OCI-LY1 (cell line): ENCODE measurements at regions not wholly inside any gene's neighbourhood (a gene's known extent, or its start where the extent isn't known, plus 50 kb on each side); places are given as distances from the start of the nearest gene placed in this dataset.

Experiments
- H2AFZ ChIP-seq: fragments of 200-600 bp; sonication (generic), shearing (Covaris generic); 2 replicates; pipeline ENCODE4 v1.6.0; 2014; ENCODE audit warnings: antibody characterized with exemption, mild to moderate bottlenecking, low read length
- H3F3A ChIP-seq: fragments of 200-600 bp; sonication (generic), shearing (Covaris generic); 2 replicates; pipeline ENCODE4 v1.6.0; 2014; ENCODE audit warnings: mild to moderate bottlenecking, antibody characterized with exemption, low read length, moderate library complexity; ENCODE audit not compliant: insufficient read depth
- H3K27ac ChIP-seq: fragments of 200-600 bp; sonication (generic); 2 replicates; pipeline ENCODE4 v1.5.1; 2014; ENCODE audit warnings: low read length, mixed run types, mild to moderate bottlenecking, low read depth; ENCODE audit not compliant: poor library complexity, severe bottlenecking
- H3K27me3 ChIP-seq: fragments of 200-600 bp; sonication (generic); 2 replicates; pipeline ENCODE4 v1.6.0; 2014; ENCODE audit warnings: antibody characterized with exemption, mild to moderate bottlenecking, low read length, moderate library complexity; ENCODE audit not compliant: insufficient read depth
- H3K36me3 ChIP-seq: fragments of 200-600 bp; sonication (generic); 2 replicates; pipeline ENCODE4 v1.6.1; 2014; ENCODE audit warnings: mild to moderate bottlenecking, antibody characterized with exemption, low read length, moderate library complexity, mixed read lengths; ENCODE audit not compliant: insufficient read depth
- H3K4me1 ChIP-seq: fragments of 200-600 bp; sonication (generic); 2 replicates; pipeline ENCODE4 v1.5.1; 2014; ENCODE audit warnings: mild to moderate bottlenecking, low read length, moderate library complexity; ENCODE audit not compliant: insufficient read depth, severe bottlenecking
- H3K4me2 ChIP-seq: fragments of 200-600 bp; sonication (generic), shearing (Covaris generic); 2 replicates; pipeline ENCODE4 v1.6.1; 2014; ENCODE audit warnings: low read length
- H3K4me3 ChIP-seq: fragments of 200-600 bp; sonication (generic); 2 replicates; pipeline ENCODE4 v1.5.1; 2014; ENCODE audit warnings: low read length, low read depth, mild to moderate bottlenecking, mixed read lengths; ENCODE audit not compliant: poor library complexity, severe bottlenecking
- H3K79me2 ChIP-seq: fragments of 200-600 bp; shearing (Covaris generic); 2 replicates; pipeline ENCODE4 v1.6.1; 2016; ENCODE audit warnings: mixed run types, low read length, mixed read lengths; ENCODE audit not compliant: insufficient read depth
- H3K9ac ChIP-seq: fragments of 200-600 bp; sonication (generic), shearing (Covaris generic); 2 replicates; pipeline ENCODE4 v1.6.1; 2014; ENCODE audit warnings: mild to moderate bottlenecking, low read length, mixed read lengths
- H3K9me2 ChIP-seq: fragments of 200-600 bp; sonication (generic), shearing (Covaris generic); 2 replicates; pipeline ENCODE4 v1.6.1; 2014; ENCODE audit warnings: low read depth, mild to moderate bottlenecking, low read length, mixed read lengths
- H3K9me3 ChIP-seq: fragments of 200-600 bp; shearing (Covaris generic); 2 replicates; pipeline ENCODE4 v1.6.1; 2014; ENCODE audit warnings: low read length, mixed read lengths
- H4K20me1 ChIP-seq: fragments of 200-600 bp; sonication (generic), shearing (Covaris generic); 2 replicates; pipeline ENCODE4 v1.6.0; 2016; ENCODE audit warnings: mild to moderate bottlenecking, low read length; ENCODE audit not compliant: insufficient read depth
- CTCF ChIP-seq: fragments of 200-600 bp; sonication (generic), shearing (Covaris generic); IDR thresholded peaks from 2 replicates; pipeline ENCODE4 v1.5.1; 2017; ENCODE audit warnings: mild to moderate bottlenecking, antibody characterized with exemption, low read length, moderate library complexity, mixed read lengths
- EZH2 ChIP-seq: fragments of 200-600 bp; sonication (generic), shearing (Covaris generic); IDR thresholded peaks from 2 replicates; pipeline ENCODE4 v1.8.0; 2017; ENCODE audit warnings: borderline replicate concordance, mixed run types, mild to moderate bottlenecking, antibody characterized with exemption, low read length, moderate library complexity, mixed read lengths

GRCh38 chr4:166577639-166578038 lies 656.7 kb downstream of the SPOCK3 start:
- Histone ChIP-seq H3K4me1 (no peaks in the 10 kb centered on the region), H3K79me2 (no peaks in the 10 kb centered on the region), H3K4me2 (no peak overlapping the region), H3K36me3 (no peaks in the 10 kb centered on the region), H3K4me3 (no peak overlapping the region), H3K27ac (no peak overlapping the region), H3K9ac (no peak overlapping the region), H4K20me1 (no peaks in the 10 kb centered on the region), H2AFZ (no peak overlapping the region), H3F3A (no peaks in the 10 kb centered on the region), H3K9me2 (no peaks in the 10 kb centered on the region), H3K27me3 (no peaks in the 10 kb centered on the region), H3K9me3 (no peaks in the 10 kb centered on the region)
- no peak for TF ChIP-seq EZH2
- TF ChIP-seq CTCF: no peak

GRCh38 chr4:166585491-166585890 lies 648.8 kb downstream of the SPOCK3 start:
- Histone ChIP-seq H2AFZ (no peak overlapping the region), H3K36me3 (no peaks in the 10 kb centered on the region), H3K27me3 (no peaks in the 10 kb centered on the region), H3F3A (no peaks in the 10 kb centered on the region), H3K4me3 (no peak overlapping the region), H3K27ac (no peak overlapping the region), H4K20me1 (no peaks in the 10 kb centered on the region), H3K9me2 (no peaks in the 10 kb centered on the region), H3K79me2 (no peaks in the 10 kb centered on the region), H3K9ac (no peak overlapping the region), H3K9me3 (no peaks in the 10 kb centered on the region), H3K4me2 (no peak overlapping the region), H3K4me1 (peaks cover 11% of the 10 kb centered on the region)
- TF ChIP-seq EZH2 (no peak), CTCF (no peak)

GRCh38 chr4:166594326-166594946 lies 639.9 kb downstream of the SPOCK3 start:
- H2AFZ ChIP-seq: no peak overlapping the region
- peaks cover 21% of the 10 kb centered on the region for H3K4me1 ChIP-seq

More at GRCh38 chr4:166594326-166594946, 639.9 kb downstream of the SPOCK3 start:
- H3K36me3 ChIP-seq: no peaks in the 10 kb centered on the region
- no peak overlapping the region; the same call in 1 of the 2 replicates for H3K9ac ChIP-seq
- no peaks in the 10 kb centered on the region for H3K9me3 ChIP-seq
- H4K20me1 ChIP-seq: no peaks in the 10 kb centered on the region
- peak overlapping the region; percentile 63 for H3K27ac ChIP-seq
- no peaks in the 10 kb centered on the region for H3K9me2 ChIP-seq
- H3K79me2 ChIP-seq: no peaks in the 10 kb centered on the region
- no peaks in the 10 kb centered on the region for H3F3A ChIP-seq
- no peak overlapping the region for H3K4me2 ChIP-seq
- H3K27me3 ChIP-seq: no peaks in the 10 kb centered on the region
- H3K4me3 ChIP-seq: no peak overlapping the region
- TF ChIP-seq CTCF (peak; percentile 84), EZH2 (no peak)
